HG03135 (cell line): ENCODE measurements at regions not wholly inside any gene's neighbourhood (a gene's known extent, or its start where the extent isn't known, plus 50 kb on each side); places are given as distances from the start of the nearest gene placed in this dataset.
"Not testable (repeated sequence)": the region's sequence is repeated elsewhere in the genome, so short reads cannot be mapped to it uniquely, and the experiment has no call there.

Experiments
- ATAC-seq: cut with Tn5 transposase; IDR thresholded peaks from one replicate; pipeline ENCODE4 v1.9.1; 2021; ENCODE audit warnings: mild to moderate bottlenecking, moderate library complexity; ENCODE audit not compliant: unreplicated experiment

- no peak for ATAC-seq
Observed at GRCh38 chr4:38368613-38369012, 295.4 kb upstream of the KLF3 start.

- no peak for ATAC-seq
Observed at GRCh38 chr4:38371391-38371851, 292.6 kb upstream of the KLF3 start.

GRCh38 chr4:38373375-38373774 is 290.6 kb upstream of the KLF3 start:
- no peak for ATAC-seq

- ATAC-seq, result no peak
Observed at GRCh38 chr4:38377195-38377594, 286.8 kb upstream of the KLF3 start.

- ATAC-seq, result no peak
Observed at GRCh38 chr4:38378478-38378877, 285.5 kb upstream of the KLF3 start.

GRCh38 chr4:38381788-38382187 is 282.2 kb upstream of the KLF3 start:
- ATAC-seq, result no peak

- no peak for ATAC-seq
Observed at GRCh38 chr4:38382520-38382919, 281.5 kb upstream of the KLF3 start.

GRCh38 chr4:38383646-38384121 is 280.3 kb upstream of the KLF3 start:
- no peak for ATAC-seq

- ATAC-seq, result no peak
Observed at GRCh38 chr4:38385093-38386004, 278.6 kb upstream of the KLF3 start.

GRCh38 chr4:38386005-38386551 is 277.9 kb upstream of the KLF3 start:
- ATAC-seq, result no peak

- ATAC-seq, result no peak
Observed at GRCh38 chr4:38386654-38387188, 277.3 kb upstream of the KLF3 start.

- no peak for ATAC-seq
Observed at GRCh38 chr4:38387348-38387747, 276.7 kb upstream of the KLF3 start.

GRCh38 chr4:38387819-38388218 is 276.2 kb upstream of the KLF3 start:
- no peak for ATAC-seq

- ATAC-seq, result not testable (repeated sequence)
Observed at GRCh38 chr4:38388907-38389306, 275.1 kb upstream of the KLF3 start.

- no peak for ATAC-seq
Observed at GRCh38 chr4:38390969-38391545, 272.9 kb upstream of the KLF3 start.

- ATAC-seq, result no peak
Observed at GRCh38 chr4:38392223-38392855, 271.7 kb upstream of the KLF3 start.

- ATAC-seq, result no peak
Observed at GRCh38 chr4:38396091-38396490, 267.9 kb upstream of the KLF3 start.

- ATAC-seq, result no peak
Observed at GRCh38 chr4:38396845-38397547, 267.0 kb upstream of the KLF3 start.

GRCh38 chr4:38400946-38401345 is 263.1 kb upstream of the KLF3 start:
- ATAC-seq, result no peak

GRCh38 chr4:38406243-38406642 is 257.8 kb upstream of the KLF3 start:
- no peak for ATAC-seq
